ENCODE measurements at regions not wholly inside any gene's neighbourhood (a gene's known extent, or its start where the extent isn't known, plus 50 kb on each side); places are given as distances from the start of the nearest gene placed in this dataset.

DNA sequence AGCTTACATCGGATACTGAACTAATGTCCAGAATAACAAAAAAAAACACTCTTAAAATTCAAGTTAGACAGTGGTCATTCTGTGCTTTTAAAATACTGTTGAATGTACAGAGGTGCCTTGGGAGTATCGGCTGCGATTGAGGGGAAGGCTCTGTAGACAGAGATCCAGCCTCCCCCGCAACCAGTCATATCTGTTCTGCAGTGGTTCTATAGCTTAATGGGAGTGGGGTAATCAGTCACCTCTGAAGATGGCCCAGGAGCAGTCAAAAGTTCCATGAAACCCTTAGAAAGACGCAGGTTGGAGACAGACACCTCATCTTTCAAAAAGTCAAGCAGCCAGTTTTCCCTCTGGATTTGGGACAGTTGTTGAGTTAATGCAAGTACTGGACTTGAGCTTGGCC, 1486.6 kb upstream of the TMEM132C start:
- TF ChIP-seq, protein P1, sequence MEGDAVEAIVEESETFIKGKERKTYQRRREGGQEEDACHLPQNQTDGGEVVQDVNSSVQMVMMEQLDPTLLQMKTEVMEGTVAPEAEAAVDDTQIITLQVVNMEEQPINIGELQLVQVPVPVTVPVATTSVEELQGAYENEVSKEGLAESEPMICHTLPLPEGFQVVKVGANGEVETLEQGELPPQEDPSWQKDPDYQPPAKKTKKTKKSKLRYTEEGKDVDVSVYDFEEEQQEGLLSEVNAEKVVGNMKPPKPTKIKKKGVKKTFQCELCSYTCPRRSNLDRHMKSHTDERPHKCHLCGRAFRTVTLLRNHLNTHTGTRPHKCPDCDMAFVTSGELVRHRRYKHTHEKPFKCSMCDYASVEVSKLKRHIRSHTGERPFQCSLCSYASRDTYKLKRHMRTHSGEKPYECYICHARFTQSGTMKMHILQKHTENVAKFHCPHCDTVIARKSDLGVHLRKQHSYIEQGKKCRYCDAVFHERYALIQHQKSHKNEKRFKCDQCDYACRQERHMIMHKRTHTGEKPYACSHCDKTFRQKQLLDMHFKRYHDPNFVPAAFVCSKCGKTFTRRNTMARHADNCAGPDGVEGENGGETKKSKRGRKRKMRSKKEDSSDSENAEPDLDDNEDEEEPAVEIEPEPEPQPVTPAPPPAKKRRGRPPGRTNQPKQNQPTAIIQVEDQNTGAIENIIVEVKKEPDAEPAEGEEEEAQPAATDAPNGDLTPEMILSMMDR (IDR thresholded peaks at IDR 0.05) = no peak
- TF ChIP-seq POLR2AphosphoS5 (IDR thresholded peaks at IDR 0.05) (no peak), EP300 (IDR thresholded peaks at IDR 0.05) (no peak), POLR2A (IDR thresholded peaks at IDR 0.05) (no peak)

All from stomach (tissue), 4 donors.